KMS-11 (cell line): ENCODE measurements at regions not wholly inside any gene's neighbourhood (a gene's known extent, or its start where the extent isn't known, plus 50 kb on each side); places are given as distances from the start of the nearest gene placed in this dataset.

Source experiments
- H2AFZ ChIP-seq: fragments of 200-600 bp; sonication (generic); 2 replicates; pipeline ENCODE4 v1.6.1; 2016; ENCODE audit warnings: antibody characterized with exemption, mixed run types, low read depth
- H3K27ac ChIP-seq: fragments of 200-600 bp; sonication (generic); 2 replicates; pipeline ENCODE4 v1.6.1; 2016; ENCODE audit warnings: mild to moderate bottlenecking, mixed run types
- H3K27me3 ChIP-seq: fragments of 200-600 bp; sonication (generic); 2 replicates; pipeline ENCODE4 v1.6.1; 2017; ENCODE audit warnings: mild to moderate bottlenecking, low read depth, mixed run types, moderate library complexity; ENCODE audit not compliant: insufficient read depth
- H3K36me3 ChIP-seq: fragments of 200-600 bp; sonication (generic); 2 replicates; pipeline ENCODE4 v1.6.1; 2017; ENCODE audit warnings: mild to moderate bottlenecking, mixed run types; ENCODE audit not compliant: insufficient read depth
- H3K4me1 ChIP-seq: fragments of 200-600 bp; sonication (generic); 2 replicates; pipeline ENCODE4 v1.6.1; 2016; ENCODE audit warnings: mild to moderate bottlenecking, low read depth, mixed run types; ENCODE audit not compliant: poor library complexity, severe bottlenecking
- H3K4me2 ChIP-seq: fragments of 200-600 bp; sonication (generic); 2 replicates; pipeline ENCODE4 v1.7.0; 2016; ENCODE audit warnings: mild to moderate bottlenecking, mixed run types
- H3K4me3 ChIP-seq: fragments of 200-600 bp; sonication (generic); IDR thresholded peaks from 2 replicates; pipeline ENCODE4 v1.6.1; 2017; ENCODE audit warnings: low read depth, low read length, mixed read lengths; ENCODE audit not compliant: insufficient read depth
- H3K79me2 ChIP-seq: fragments of 200-600 bp; sonication (generic); 2 replicates; pipeline ENCODE4 v1.6.1; 2016; ENCODE audit warnings: low read depth, mixed run types; ENCODE audit not compliant: insufficient read depth
- H3K9ac ChIP-seq: fragments of 200-600 bp; sonication (generic); 2 replicates; pipeline ENCODE4 v1.6.1; 2016; ENCODE audit warnings: mild to moderate bottlenecking, mixed run types
- H4K20me1 ChIP-seq: fragments of 200-600 bp; sonication (generic); 2 replicates; pipeline ENCODE4 v1.6.1; 2016; ENCODE audit warnings: mild to moderate bottlenecking, mixed run types; ENCODE audit not compliant: insufficient read depth
- TF ChIP-seq, protein P1 (sequence below): fragments of 200-600 bp; sonication (generic); conservative IDR thresholded peaks from 2 replicates; pipeline ENCODE4 v1.6.1; 2017; ENCODE audit warnings: low read depth, mild to moderate bottlenecking, antibody characterized with exemption, low read length, moderate library complexity, mixed read lengths

DNA sequence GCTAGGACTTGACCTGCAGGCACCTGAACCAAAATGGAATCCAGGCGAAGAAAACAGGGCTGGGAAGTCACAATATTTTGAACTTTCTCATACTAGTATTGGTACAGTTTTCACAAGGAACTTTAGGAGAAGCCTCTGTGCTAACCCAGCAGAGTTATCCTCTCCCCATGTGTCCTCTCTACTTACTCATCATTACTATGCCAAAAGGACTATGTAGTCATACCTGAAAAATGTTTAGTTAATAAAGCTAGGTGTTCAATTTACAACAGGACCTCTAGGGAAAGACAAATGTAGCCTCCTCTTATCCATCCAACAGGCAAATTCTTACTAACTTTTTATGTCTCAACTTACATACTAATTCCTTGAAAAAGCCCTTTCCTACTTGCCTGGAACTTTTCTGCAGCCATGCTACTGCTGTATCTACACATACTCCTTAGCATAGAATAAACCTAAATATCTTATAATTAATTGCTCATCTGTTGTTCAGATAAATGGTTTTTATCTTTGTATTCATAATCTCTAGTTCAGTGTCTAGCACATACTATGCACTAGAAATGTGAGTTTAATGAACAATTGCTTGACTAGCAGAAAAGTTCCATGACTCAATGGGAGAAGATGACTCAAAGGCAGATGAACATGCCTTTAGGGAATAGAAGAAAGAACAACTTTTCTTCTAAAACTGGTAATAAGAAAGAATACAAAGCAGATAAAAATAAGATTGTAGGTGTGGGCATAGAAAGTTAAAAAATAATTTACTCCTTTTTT lies 215.5 kb upstream of the VEGFC start:
- no peaks in the 10 kb centered on the region for H3K36me3 ChIP-seq
- no peak overlapping the region for H2AFZ ChIP-seq
- H3K27ac ChIP-seq: no peak overlapping the region
- no peak overlapping the region for H3K4me2 ChIP-seq
- H4K20me1 ChIP-seq: no peaks in the 10 kb centered on the region
- TF ChIP-seq, protein P1, sequence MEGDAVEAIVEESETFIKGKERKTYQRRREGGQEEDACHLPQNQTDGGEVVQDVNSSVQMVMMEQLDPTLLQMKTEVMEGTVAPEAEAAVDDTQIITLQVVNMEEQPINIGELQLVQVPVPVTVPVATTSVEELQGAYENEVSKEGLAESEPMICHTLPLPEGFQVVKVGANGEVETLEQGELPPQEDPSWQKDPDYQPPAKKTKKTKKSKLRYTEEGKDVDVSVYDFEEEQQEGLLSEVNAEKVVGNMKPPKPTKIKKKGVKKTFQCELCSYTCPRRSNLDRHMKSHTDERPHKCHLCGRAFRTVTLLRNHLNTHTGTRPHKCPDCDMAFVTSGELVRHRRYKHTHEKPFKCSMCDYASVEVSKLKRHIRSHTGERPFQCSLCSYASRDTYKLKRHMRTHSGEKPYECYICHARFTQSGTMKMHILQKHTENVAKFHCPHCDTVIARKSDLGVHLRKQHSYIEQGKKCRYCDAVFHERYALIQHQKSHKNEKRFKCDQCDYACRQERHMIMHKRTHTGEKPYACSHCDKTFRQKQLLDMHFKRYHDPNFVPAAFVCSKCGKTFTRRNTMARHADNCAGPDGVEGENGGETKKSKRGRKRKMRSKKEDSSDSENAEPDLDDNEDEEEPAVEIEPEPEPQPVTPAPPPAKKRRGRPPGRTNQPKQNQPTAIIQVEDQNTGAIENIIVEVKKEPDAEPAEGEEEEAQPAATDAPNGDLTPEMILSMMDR: no peak
- no peaks in the 10 kb centered on the region for H3K79me2 ChIP-seq
- no peak overlapping the region for H3K9ac ChIP-seq
- H3K27me3 ChIP-seq: no peaks in the 10 kb centered on the region
- H3K4me1 ChIP-seq: no peaks in the 10 kb centered on the region
- H3K4me3 ChIP-seq: no peak overlapping the region

DNA sequence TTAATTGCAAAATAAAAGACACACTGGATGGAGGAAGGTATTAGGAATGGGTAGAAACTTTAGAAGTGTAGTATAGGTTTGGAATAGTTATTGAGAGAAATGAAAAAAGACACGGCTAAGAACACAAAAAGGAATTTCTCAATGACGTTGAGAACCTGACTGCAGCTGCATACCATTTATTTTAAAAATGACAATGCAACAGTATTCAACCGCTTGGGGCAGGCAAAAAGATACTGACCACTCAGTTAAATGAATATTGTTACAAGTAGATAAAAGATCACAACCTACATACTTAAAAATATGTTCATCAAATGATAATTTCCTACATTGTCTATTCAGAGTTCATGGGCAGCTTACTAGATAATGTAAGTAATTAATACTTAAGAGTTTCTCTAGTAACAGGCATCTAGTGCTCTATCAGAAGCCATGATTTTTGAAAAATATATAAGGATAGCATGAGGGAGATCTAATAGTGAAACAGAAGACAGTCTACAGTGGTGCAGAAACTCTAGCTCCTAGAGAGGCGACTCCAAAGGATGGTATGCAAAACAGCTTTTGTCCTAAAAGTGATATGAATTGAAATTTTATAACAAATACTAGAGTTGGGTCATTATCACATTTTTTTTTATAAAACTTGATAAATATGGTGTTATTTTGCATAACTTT lies 216.2 kb upstream of the VEGFC start:
- Histone ChIP-seq H3K79me2 (no peaks in the 10 kb centered on the region), H2AFZ (no peak overlapping the region), H3K4me3 (no peak overlapping the region), H3K4me2 (no peak overlapping the region), H3K27me3 (no peaks in the 10 kb centered on the region), H4K20me1 (no peaks in the 10 kb centered on the region), H3K36me3 (no peaks in the 10 kb centered on the region), H3K27ac (no peak overlapping the region), H3K9ac (no peak overlapping the region), H3K4me1 (no peaks in the 10 kb centered on the region)
- TF ChIP-seq, protein P1: no peak

DNA sequence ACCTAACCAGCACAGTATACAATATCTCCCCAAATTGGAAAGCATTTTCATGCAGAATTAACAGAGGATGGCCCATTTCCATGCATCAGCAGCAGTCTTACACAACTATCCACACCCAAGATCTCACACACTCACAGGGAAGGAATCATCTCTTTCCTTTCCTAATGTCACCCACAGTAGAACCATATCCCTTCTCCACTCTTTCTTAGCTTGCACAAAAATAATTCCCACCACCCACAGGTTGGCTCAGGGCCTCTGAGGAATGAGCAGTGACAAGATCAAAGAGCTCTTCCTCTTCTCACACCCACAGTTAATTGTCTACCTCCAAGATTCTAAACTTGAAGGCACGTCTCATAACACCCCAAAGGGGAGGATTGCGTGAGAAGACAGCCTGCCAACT lies 217.7 kb upstream of the VEGFC start:
- Histone ChIP-seq H3K36me3 (no peaks in the 10 kb centered on the region), H3K79me2 (no peaks in the 10 kb centered on the region), H3K9ac (no peak overlapping the region), H3K27ac (no peak overlapping the region), H3K4me2 (no peak overlapping the region), H3K4me3 (no peak overlapping the region), H4K20me1 (no peaks in the 10 kb centered on the region), H2AFZ (no peak overlapping the region), H3K27me3 (no peaks in the 10 kb centered on the region), H3K4me1 (no peaks in the 10 kb centered on the region)
- TF ChIP-seq, protein P1: no peak

DNA sequence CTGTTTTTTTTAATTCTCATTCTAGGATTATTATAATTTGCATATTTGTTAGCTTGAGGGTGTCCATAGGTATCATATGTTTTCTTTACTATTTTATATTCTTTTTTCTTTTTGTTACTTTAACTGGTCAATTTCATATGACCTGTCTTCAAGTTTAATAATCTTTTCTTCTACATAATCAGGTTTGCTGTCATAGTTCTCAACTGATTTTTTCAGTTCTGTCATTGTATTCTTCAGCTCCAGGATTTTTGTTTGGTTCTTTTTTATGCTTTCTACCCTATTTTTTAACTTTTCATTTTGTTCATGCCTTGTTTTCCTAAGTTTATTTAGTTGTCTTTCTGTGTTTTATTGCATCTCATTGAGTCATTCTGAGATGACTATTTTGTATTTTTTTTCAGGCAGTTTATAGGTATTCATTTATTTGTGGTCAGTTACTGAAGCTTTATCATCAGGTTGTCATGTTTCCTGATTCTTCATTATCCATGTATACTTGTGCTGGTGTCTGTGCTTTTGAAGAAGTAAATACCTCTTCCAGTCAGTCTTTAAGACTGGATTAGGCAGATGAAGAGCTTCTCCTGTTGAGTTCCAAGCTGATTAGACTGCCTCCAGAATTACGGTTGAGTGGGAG lies 220.3 kb upstream of the VEGFC start:
- Histone ChIP-seq H4K20me1 (no peaks in the 10 kb centered on the region), H3K4me2 (no peak overlapping the region), H3K9ac (no peak overlapping the region), H3K27ac (no peak overlapping the region), H3K4me1 (no peaks in the 10 kb centered on the region), H3K36me3 (no peaks in the 10 kb centered on the region), H3K4me3 (no peak overlapping the region), H3K27me3 (no peaks in the 10 kb centered on the region), H2AFZ (no peak overlapping the region), H3K79me2 (no peaks in the 10 kb centered on the region)
- TF ChIP-seq, protein P1: no peak
